GM23338 (cell line): ENCODE measurements at regions not wholly inside any gene's neighbourhood (a gene's known extent, or its start where the extent isn't known, plus 50 kb on each side); places are given as distances from the start of the nearest gene placed in this dataset.

Source experiments
- ATAC-seq: fragments of 200-7000 bp; cut with Tn5 transposase; 3 replicates; pipeline ENCODE4 v1.9.1; 2020
- DNase-seq: peaks from one replicate; pipeline ENCODE4 v3.0.0-alpha.2; 2015; ENCODE audit warnings: low spot score
- H2AFZ ChIP-seq: fragments of 200-600 bp; sonication (generic); 2 replicates; pipeline ENCODE4 v1.8.0; 2016; ENCODE audit warnings: antibody characterized with exemption, mild to moderate bottlenecking, moderate library complexity
- H3F3A ChIP-seq: fragments of 200-600 bp; sonication (generic); replicated peaks from 2 replicates; pipeline ENCODE4 v1.8.0; 2017; ENCODE audit warnings: antibody characterized with exemption, mixed run types, low read depth
- H3K27ac ChIP-seq: fragments of 200-600 bp; sonication (generic); 2 replicates; pipeline ENCODE4 v1.6.1; 2016; ENCODE audit warnings: low read depth
- H3K27me3 ChIP-seq: fragments of 200-600 bp; sonication (generic); 2 replicates; pipeline ENCODE4 v1.8.0; 2016; ENCODE audit warnings: mild to moderate bottlenecking, mixed run types, moderate library complexity; ENCODE audit not compliant: insufficient read depth
- H3K36me3 ChIP-seq: fragments of 200-600 bp; sonication (generic); 2 replicates; pipeline ENCODE4 v1.8.0; 2016; ENCODE audit warnings: mild to moderate bottlenecking; ENCODE audit not compliant: insufficient read depth
- H3K4me1 ChIP-seq: fragments of 200-600 bp; sonication (generic); 2 replicates; pipeline ENCODE4 v1.8.0; 2016; ENCODE audit warnings: mild to moderate bottlenecking, moderate library complexity; ENCODE audit not compliant: insufficient read depth
- H3K4me2 ChIP-seq: fragments of 200-600 bp; sonication (generic); 2 replicates; pipeline ENCODE4 v1.7.1; 2017; ENCODE audit warnings: mixed run types
- H3K4me3 ChIP-seq: fragments of 200-600 bp; sonication (generic); 2 replicates; pipeline ENCODE4 v1.6.1; 2016; ENCODE audit warnings: mixed run types
- H3K79me2 ChIP-seq: fragments of 200-600 bp; sonication (generic); replicated peaks from 2 replicates; pipeline ENCODE4 v1.8.0; 2017; ENCODE audit warnings: mild to moderate bottlenecking; ENCODE audit not compliant: insufficient read depth
- H3K9me2 ChIP-seq: fragments of 200-600 bp; sonication (generic); 2 replicates; pipeline ENCODE4 v1.8.0; 2017; ENCODE audit not compliant: insufficient read depth
- H4K20me1 ChIP-seq: fragments of 200-600 bp; sonication (generic); replicated peaks from 2 replicates; pipeline ENCODE4 v1.8.0; 2017; ENCODE audit warnings: mild to moderate bottlenecking; ENCODE audit not compliant: insufficient read depth
- H3K27ac Mint-ChIP-seq: 2 replicates; pipeline ENCODE4 v1.8.0; 2020; ENCODE audit warnings: inconsistent platforms, mild to moderate bottlenecking, moderate library complexity, mixed read lengths
- H3K27me3 Mint-ChIP-seq: 3 replicates; pipeline ENCODE4 v1.8.0; 2022; ENCODE audit warnings: low read depth, mild to moderate bottlenecking, moderate library complexity, mixed read lengths, inconsistent platforms; ENCODE audit not compliant: insufficient read depth, poor library complexity
- H3K36me3 Mint-ChIP-seq: 3 replicates; pipeline ENCODE4 v1.8.0; 2021; ENCODE audit warnings: low read depth, mild to moderate bottlenecking, inconsistent platforms, moderate library complexity, mixed read lengths
- H3K4me1 Mint-ChIP-seq: 3 replicates; pipeline ENCODE4 v1.8.0; 2020; ENCODE audit warnings: mild to moderate bottlenecking, inconsistent platforms, mixed read lengths
- H3K4me3 Mint-ChIP-seq: 3 replicates; pipeline ENCODE4 v1.8.0; 2021; ENCODE audit warnings: moderate library complexity, mild to moderate bottlenecking, inconsistent platforms, mixed read lengths
- H3K9me3 Mint-ChIP-seq: 3 replicates; pipeline ENCODE4 v1.8.0; 2020; ENCODE audit warnings: moderate library complexity, mild to moderate bottlenecking, inconsistent platforms, mixed read lengths
- CREB1 ChIP-seq: fragments of 250-450 bp; sonication (Bioruptor Pico); IDR thresholded peaks from 2 replicates; pipeline ENCODE4 v1.5.0; 2020; ENCODE audit warnings: low read depth, mild to moderate bottlenecking, moderate library complexity
- CTCF ChIP-seq, 2 experiments: fragments of 200-600 bp in 1 of 2; sonication (generic) in 1 of 2; conservative IDR thresholded peaks; 2 replicates each; pipeline versions ENCODE4 v1.5.1 to v1.6.1; 2016 to 2017; ENCODE audit warnings: antibody characterized with exemption in 2 of 2, low read depth in 2 of 2, mild to moderate bottlenecking in 2 of 2, moderate library complexity in 1 of 2
- EZH2 ChIP-seq: fragments of 200-600 bp; sonication (generic); IDR thresholded peaks from one replicate; pipeline ENCODE4 v1.8.0; 2017; ENCODE audit warnings: antibody characterized with exemption, mild to moderate bottlenecking, low read depth; ENCODE audit not compliant: unreplicated experiment
- EZH2phosphoT487 ChIP-seq: fragments of 200-600 bp; sonication (generic); IDR thresholded peaks from one replicate; pipeline ENCODE4 v1.8.1; 2018; ENCODE audit warnings: antibody characterized with exemption; ENCODE audit not compliant: unreplicated experiment
- JUNB ChIP-seq: IDR thresholded peaks from one replicate; pipeline ENCODE4 v1.6.1; 2016; ENCODE audit warnings: antibody characterized with exemption; ENCODE audit not compliant: unreplicated experiment
- NANOG ChIP-seq: IDR thresholded peaks from 2 replicates; pipeline ENCODE4 v1.6.1; 2016; ENCODE audit warnings: antibody characterized with exemption, borderline replicate concordance
- POLR2AphosphoS5 ChIP-seq: IDR thresholded peaks from 2 replicates; pipeline ENCODE4 v1.6.1; 2016; ENCODE audit warnings: antibody characterized with exemption, low read depth
- REST ChIP-seq: IDR thresholded peaks from one replicate; pipeline ENCODE4 v1.6.1; 2018; ENCODE audit warnings: antibody characterized with exemption; ENCODE audit not compliant: unreplicated experiment
- STAT1 ChIP-seq: IDR thresholded peaks from one replicate; pipeline ENCODE4 v1.6.1; 2016; ENCODE audit warnings: antibody characterized with exemption; ENCODE audit not compliant: unreplicated experiment
- ZNF114 ChIP-seq: fragments of 250-450 bp; sonication (Bioruptor Pico); IDR thresholded peaks from 2 replicates; pipeline ENCODE4 v1.5.0; 2020; ENCODE audit warnings: mild to moderate bottlenecking, moderate library complexity
- ZNF331 ChIP-seq: fragments of 250-450 bp; sonication (Bioruptor Pico); IDR thresholded peaks from 2 replicates; pipeline ENCODE4 v1.5.0; 2020; ENCODE audit warnings: low read depth, mild to moderate bottlenecking, moderate library complexity
- TF ChIP-seq, protein P1 (sequence below): fragments of 250-450 bp; sonication (Bioruptor Pico); IDR thresholded peaks from 2 replicates; pipeline ENCODE4 v1.5.0; 2020; ENCODE audit warnings: mild to moderate bottlenecking, moderate library complexity
- TF ChIP-seq, protein P2 (sequence below): IDR thresholded peaks from 2 replicates; pipeline ENCODE4 v1.6.1; 2016; ENCODE audit warnings: antibody characterized with exemption

DNA sequence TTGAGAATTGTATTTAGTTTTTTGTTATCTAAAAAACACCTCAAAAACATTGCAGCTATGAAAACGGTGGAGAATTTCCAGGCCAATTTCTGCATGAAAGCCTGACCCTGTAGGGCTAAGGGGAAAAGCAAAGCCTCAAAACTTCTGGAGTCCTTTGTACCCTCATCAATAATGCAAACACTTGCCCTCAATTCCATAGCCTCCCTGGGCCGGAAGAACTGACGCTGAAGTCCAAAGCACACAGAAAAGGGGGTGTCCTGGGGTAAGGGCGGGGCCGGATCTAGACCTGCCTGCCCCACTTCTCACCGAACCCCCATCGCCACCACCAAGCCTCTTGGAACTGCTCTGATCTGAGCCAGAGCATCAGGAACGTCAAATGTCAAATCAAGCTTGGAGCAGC is 173.9 kb upstream of the S100G start:
- no peak overlapping the region for H3K4me2 ChIP-seq
- Mint-ChIP-seq H3K4me1 (no peaks in the 10 kb centered on the region), H3K9me3 (no peaks in the 10 kb centered on the region; the same call in 2 of the 3 replicates), H3K27ac (no peak overlapping the region), H3K27me3 (no peaks in the 10 kb centered on the region), H3K4me3 (no peak overlapping the region), H3K36me3 (peaks cover 10% of the 10 kb centered on the region)
- no peaks in the 10 kb centered on the region for H3K27me3 ChIP-seq
- H3K79me2 ChIP-seq, result no peaks in the 10 kb centered on the region
- H3F3A ChIP-seq, result no peaks in the 10 kb centered on the region
- H4K20me1 ChIP-seq, result no peaks in the 10 kb centered on the region
- ATAC-seq (no peak), DNase-seq (no peak)
- TF ChIP-seq NANOG (no peak), CTCF (conservative IDR thresholded peaks at IDR 0.05; ENCODE audit: low read depth in 2 of 2) (no peak), ZNF331 (no peak), REST (no peak), POLR2AphosphoS5 (no peak), CREB1 (CRISPR knock-in tag) (no peak), EZH2 (no peak), STAT1 (no peak), EZH2phosphoT487 (no peak), JUNB (no peak), ZNF114 (CRISPR knock-in tag) (no peak)
- TF ChIP-seq, protein P1, sequence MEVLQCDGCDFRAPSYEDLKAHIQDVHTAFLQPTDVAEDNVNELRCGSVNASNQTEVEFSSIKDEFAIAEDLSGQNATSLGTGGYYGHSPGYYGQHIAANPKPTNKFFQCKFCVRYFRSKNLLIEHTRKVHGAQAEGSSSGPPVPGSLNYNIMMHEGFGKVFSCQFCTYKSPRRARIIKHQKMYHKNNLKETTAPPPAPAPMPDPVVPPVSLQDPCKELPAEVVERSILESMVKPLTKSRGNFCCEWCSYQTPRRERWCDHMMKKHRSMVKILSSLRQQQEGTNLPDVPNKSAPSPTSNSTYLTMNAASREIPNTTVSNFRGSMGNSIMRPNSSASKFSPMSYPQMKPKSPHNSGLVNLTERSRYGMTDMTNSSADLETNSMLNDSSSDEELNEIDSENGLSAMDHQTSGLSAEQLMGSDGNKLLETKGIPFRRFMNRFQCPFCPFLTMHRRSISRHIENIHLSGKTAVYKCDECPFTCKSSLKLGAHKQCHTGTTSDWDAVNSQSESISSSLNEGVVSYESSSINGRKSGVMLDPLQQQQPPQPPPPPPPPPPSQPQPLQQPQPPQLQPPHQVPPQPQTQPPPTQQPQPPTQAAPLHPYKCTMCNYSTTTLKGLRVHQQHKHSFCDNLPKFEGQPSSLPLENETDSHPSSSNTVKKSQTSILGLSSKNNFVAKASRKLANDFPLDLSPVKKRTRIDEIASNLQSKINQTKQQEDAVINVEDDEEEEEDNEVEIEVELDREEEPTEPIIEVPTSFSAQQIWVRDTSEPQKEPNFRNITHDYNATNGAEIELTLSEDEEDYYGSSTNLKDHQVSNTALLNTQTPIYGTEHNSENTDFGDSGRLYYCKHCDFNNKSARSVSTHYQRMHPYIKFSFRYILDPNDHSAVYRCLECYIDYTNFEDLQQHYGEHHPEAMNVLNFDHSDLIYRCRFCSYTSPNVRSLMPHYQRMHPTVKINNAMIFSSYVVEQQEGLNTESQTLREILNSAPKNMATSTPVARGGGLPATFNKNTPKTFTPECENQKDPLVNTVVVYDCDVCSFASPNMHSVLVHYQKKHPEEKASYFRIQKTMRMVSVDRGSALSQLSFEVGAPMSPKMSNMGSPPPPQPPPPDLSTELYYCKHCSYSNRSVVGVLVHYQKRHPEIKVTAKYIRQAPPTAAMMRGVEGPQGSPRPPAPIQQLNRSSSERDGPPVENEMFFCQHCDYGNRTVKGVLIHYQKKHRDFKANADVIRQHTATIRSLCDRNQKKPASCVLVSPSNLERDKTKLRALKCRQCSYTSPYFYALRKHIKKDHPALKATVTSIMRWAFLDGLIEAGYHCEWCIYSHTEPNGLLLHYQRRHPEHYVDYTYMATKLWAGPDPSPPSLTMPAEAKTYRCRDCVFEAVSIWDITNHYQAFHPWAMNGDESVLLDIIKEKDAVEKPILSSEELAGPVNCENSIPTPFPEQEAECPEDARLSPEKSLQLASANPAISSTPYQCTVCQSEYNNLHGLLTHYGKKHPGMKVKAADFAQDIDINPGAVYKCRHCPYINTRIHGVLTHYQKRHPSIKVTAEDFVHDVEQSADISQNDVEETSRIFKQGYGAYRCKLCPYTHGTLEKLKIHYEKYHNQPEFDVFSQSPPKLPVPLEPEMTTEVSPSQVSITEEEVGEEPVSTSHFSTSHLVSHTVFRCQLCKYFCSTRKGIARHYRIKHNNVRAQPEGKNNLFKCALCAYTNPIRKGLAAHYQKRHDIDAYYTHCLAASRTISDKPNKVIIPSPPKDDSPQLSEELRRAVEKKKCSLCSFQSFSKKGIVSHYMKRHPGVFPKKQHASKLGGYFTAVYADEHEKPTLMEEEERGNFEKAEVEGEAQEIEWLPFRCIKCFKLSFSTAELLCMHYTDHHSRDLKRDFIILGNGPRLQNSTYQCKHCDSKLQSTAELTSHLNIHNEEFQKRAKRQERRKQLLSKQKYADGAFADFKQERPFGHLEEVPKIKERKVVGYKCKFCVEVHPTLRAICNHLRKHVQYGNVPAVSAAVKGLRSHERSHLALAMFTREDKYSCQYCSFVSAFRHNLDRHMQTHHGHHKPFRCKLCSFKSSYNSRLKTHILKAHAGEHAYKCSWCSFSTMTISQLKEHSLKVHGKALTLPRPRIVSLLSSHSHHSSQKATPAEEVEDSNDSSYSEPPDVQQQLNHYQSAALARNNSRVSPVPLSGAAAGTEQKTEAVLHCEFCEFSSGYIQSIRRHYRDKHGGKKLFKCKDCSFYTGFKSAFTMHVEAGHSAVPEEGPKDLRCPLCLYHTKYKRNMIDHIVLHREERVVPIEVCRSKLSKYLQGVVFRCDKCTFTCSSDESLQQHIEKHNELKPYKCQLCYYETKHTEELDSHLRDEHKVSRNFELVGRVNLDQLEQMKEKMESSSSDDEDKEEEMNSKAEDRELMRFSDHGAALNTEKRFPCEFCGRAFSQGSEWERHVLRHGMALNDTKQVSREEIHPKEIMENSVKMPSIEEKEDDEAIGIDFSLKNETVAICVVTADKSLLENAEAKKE, result no peak
- TF ChIP-seq, protein P2, sequence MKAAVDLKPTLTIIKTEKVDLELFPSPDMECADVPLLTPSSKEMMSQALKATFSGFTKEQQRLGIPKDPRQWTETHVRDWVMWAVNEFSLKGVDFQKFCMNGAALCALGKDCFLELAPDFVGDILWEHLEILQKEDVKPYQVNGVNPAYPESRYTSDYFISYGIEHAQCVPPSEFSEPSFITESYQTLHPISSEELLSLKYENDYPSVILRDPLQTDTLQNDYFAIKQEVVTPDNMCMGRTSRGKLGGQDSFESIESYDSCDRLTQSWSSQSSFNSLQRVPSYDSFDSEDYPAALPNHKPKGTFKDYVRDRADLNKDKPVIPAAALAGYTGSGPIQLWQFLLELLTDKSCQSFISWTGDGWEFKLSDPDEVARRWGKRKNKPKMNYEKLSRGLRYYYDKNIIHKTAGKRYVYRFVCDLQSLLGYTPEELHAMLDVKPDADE, result no peak
- no peaks in the 10 kb centered on the region for H3K4me1 ChIP-seq
- no peak overlapping the region for H3K4me3 ChIP-seq
- H2AFZ ChIP-seq, result no peak overlapping the region
- H3K36me3 ChIP-seq, result no peaks in the 10 kb centered on the region
- no peaks in the 10 kb centered on the region for H3K9me2 ChIP-seq
- no peak overlapping the region for H3K27ac ChIP-seq
